Keratinocyte (primary cell): ENCODE measurements at regions not wholly inside any gene's neighbourhood (a gene's known extent, or its start where the extent isn't known, plus 50 kb on each side); places are given as distances from the start of the nearest gene placed in this dataset.

Experiments
- DNase-seq: peaks from one replicate; pipeline ENCODE4 v3.0.0-alpha.2; 2011; ENCODE audit warnings: low read depth, missing footprints, low spot score
- FAIRE-seq: peaks from 2 replicates; lab custom pipeline; 2011; peaks lifted over from hg19 to GRCh38; lab: Jason Lieb, UNC
- H2AFZ ChIP-seq: 2 replicates; pipeline ENCODE4 v1.6.0; 2012; ENCODE audit warnings: low read length, control low read depth, inconsistent platforms; ENCODE audit not compliant: control insufficient read depth
- H3K27ac ChIP-seq: 2 replicates; pipeline ENCODE4 v1.5.1; 2011; ENCODE audit warnings: low read length; ENCODE audit not compliant: control insufficient read depth, insufficient read depth
- H3K27me3 ChIP-seq: 3 replicates; pipeline ENCODE4 v1.6.0; 2011; ENCODE audit warnings: low read length; ENCODE audit not compliant: control insufficient read depth, insufficient read depth; ENCODE audit errors: extremely low read depth
- H3K36me3 ChIP-seq, 2 experiments: 2 replicates in 1 of 2; 3 replicates in 1 of 2; pipeline ENCODE4 v1.5.1; 2011; ENCODE audit warnings: low read length in 2 of 2, mild to moderate bottlenecking in 1 of 2; ENCODE audit not compliant: control insufficient read depth in 2 of 2, insufficient read depth in 2 of 2; ENCODE audit errors: extremely low read depth in 1 of 2
- H3K4me1 ChIP-seq: 3 replicates; pipeline ENCODE4 v1.5.1; 2011; ENCODE audit warnings: low read length; ENCODE audit not compliant: control insufficient read depth, insufficient read depth; ENCODE audit errors: extremely low read depth
- H3K4me2 ChIP-seq: 3 replicates; pipeline ENCODE4 v1.6.0; 2011; ENCODE audit warnings: low read depth, low read length; ENCODE audit not compliant: control insufficient read depth, insufficient read depth; ENCODE audit errors: extremely low read depth
- H3K4me3 ChIP-seq, 3 experiments: fragments of 200-600 bp in 1 of 3; sonication (generic) in 1 of 3; 2 replicates in 2 of 3; 3 replicates in 1 of 3; pipeline ENCODE4 v1.5.1; 2011 to 2016; ENCODE audit warnings: low read length in 3 of 3, mild to moderate bottlenecking in 3 of 3, control low read depth in 2 of 3, inconsistent platforms in 1 of 3, low read depth in 1 of 3, mixed read lengths in 1 of 3, mixed run types in 1 of 3, moderate library complexity in 1 of 3; ENCODE audit not compliant: control insufficient read depth in 2 of 3, insufficient read depth in 2 of 3; ENCODE audit errors: extremely low read depth in 1 of 3
- H3K79me2 ChIP-seq: 2 replicates; pipeline ENCODE4 v1.6.0; 2012; ENCODE audit warnings: low read length; ENCODE audit not compliant: control insufficient read depth, insufficient read depth
- H3K9ac ChIP-seq: 3 replicates; pipeline ENCODE4 v1.6.0; 2011; ENCODE audit warnings: low read length; ENCODE audit not compliant: control insufficient read depth, insufficient read depth; ENCODE audit errors: extremely low read depth
- H3K9me1 ChIP-seq: 3 replicates; pipeline ENCODE4 v1.6.0; 2011; ENCODE audit warnings: low read length; ENCODE audit not compliant: control insufficient read depth, insufficient read depth; ENCODE audit errors: extremely low read depth
- H3K9me3 ChIP-seq: 2 replicates; pipeline ENCODE4 v1.5.1; 2012; ENCODE audit warnings: low read depth, low read length; ENCODE audit not compliant: control insufficient read depth
- H4K20me1 ChIP-seq: 3 replicates; pipeline ENCODE4 v1.6.0; 2011; ENCODE audit warnings: low read length; ENCODE audit not compliant: control insufficient read depth, insufficient read depth; ENCODE audit errors: extremely low read depth
- CTCF ChIP-seq, 3 experiments: IDR thresholded peaks in 1 of 3; conservative IDR thresholded peaks in 1 of 3; optimal IDR thresholded peaks in 1 of 3; 2 replicates in 2 of 3; 3 replicates in 1 of 3; pipeline versions ENCODE3 to v1.5.1; 2011; ENCODE audit warnings: low read length in 3 of 3, mild to moderate bottlenecking in 3 of 3, moderate library complexity in 2 of 3, control low read depth in 1 of 3, inconsistent platforms in 1 of 3; ENCODE audit not compliant: insufficient read depth in 2 of 3; ENCODE audit errors: extremely low read depth in 1 of 3
- EZH2 ChIP-seq: IDR thresholded peaks from one replicate; pipeline ENCODE4 v1.6.1; 2012; ENCODE audit warnings: inconsistent platforms, mild to moderate bottlenecking, low read length, moderate library complexity
- dilution Hi-C: fragments of 300-500 bp; cut with MboI; formaldehyde crosslinking; loops from one replicate; pipeline ENCODE4 v1.7.0; 2020; ENCODE audit warnings: low sequenced_read_pairs; ENCODE audit not compliant: extremely low pct_ligation_motif_present

GRCh38 chr3:132973441-132973840 lies 64.8 kb upstream of the TMEM108 start:
- dilution Hi-C loops: no loop called here

GRCh38 chr3:132972333-132972732 lies 65.9 kb upstream of the TMEM108 start:
- Histone ChIP-seq H3K9ac (no peak overlapping the region), H3K79me2 (no peaks in the 10 kb centered on the region), H3K27me3 (no peaks in the 10 kb centered on the region), H3K27ac (no peak overlapping the region), H3K4me3 (no peak overlapping the region), H3K4me2 (no peak overlapping the region), H3K36me3 (no peaks in the 10 kb centered on the region), H4K20me1 (no peaks in the 10 kb centered on the region), H2AFZ (no peak overlapping the region), H3K4me1 (no peaks in the 10 kb centered on the region), H3K9me1 (no peaks in the 10 kb centered on the region), H3K9me3 (no peaks in the 10 kb centered on the region)
- TF ChIP-seq EZH2: no peak
- TF ChIP-seq CTCF (optimal IDR thresholded peaks at IDR 0.05 in 1 of 3, IDR thresholded peaks at IDR 0.05 in 1 of 3, conservative IDR thresholded peaks at IDR 0.05 in 1 of 3; ENCODE audit: extremely low read depth in 1 of 3, insufficient read depth in 2 of 3, low read length in 3 of 3): no peak
- no peak for FAIRE-seq
- DNase-seq: no peak
- dilution Hi-C loops: no loop called here

More at GRCh38 chr3:132973441-132973840, 64.8 kb upstream of the TMEM108 start:
- Histone ChIP-seq H4K20me1 (no peaks in the 10 kb centered on the region), H3K9me3 (no peaks in the 10 kb centered on the region), H3K36me3 (no peaks in the 10 kb centered on the region), H3K27me3 (no peaks in the 10 kb centered on the region), H3K4me3 (no peak overlapping the region), H3K4me2 (no peak overlapping the region), H3K4me1 (no peaks in the 10 kb centered on the region), H3K9me1 (no peaks in the 10 kb centered on the region), H3K27ac (no peak overlapping the region), H3K79me2 (no peaks in the 10 kb centered on the region), H3K9ac (no peak overlapping the region), H2AFZ (no peak overlapping the region)
- FAIRE-seq (no peak), DNase-seq (no peak)
- TF ChIP-seq CTCF (optimal IDR thresholded peaks at IDR 0.05 in 1 of 3, IDR thresholded peaks at IDR 0.05 in 1 of 3, conservative IDR thresholded peaks at IDR 0.05 in 1 of 3; ENCODE audit: extremely low read depth in 1 of 3, insufficient read depth in 2 of 3, low read length in 3 of 3): no peak
- TF ChIP-seq EZH2: no peak
